Panc1 (cell line): ENCODE measurements at regions not wholly inside any gene's neighbourhood (a gene's known extent, or its start where the extent isn't known, plus 50 kb on each side); places are given as distances from the start of the nearest gene placed in this dataset.

Source experiments
- ATAC-seq: fragments of 200-7000 bp; cut with Tn5 transposase; 2 replicates; pipeline ENCODE4 v1.9.1; 2020; ENCODE audit warnings: mild to moderate bottlenecking, moderate library complexity
- BruUV-seq: library from RNA; stranded (reverse); fragments of 400-500 nt; replicated peaks from 2 replicates; lab custom pipeline; 2021; lab: Mats Ljungman, UMichigan
- CTCF ChIA-PET: fragments of 300-600 bp; sonication (Branson Sonifier 250); formaldehyde crosslinking; loops from one replicate; lab custom pipeline; 2022; ENCODE audit warnings: antibody characterized with exemption; lab: Charles Lee
- POLR2A ChIA-PET: fragments of 300-600 bp; sonication (Branson Sonifier 250); formaldehyde crosslinking; loops from one replicate; lab custom pipeline; 2022; ENCODE audit warnings: antibody characterized with exemption; lab: Charles Lee
- DNase-seq: peaks from one replicate; pipeline ENCODE4 v3.0.0-alpha.2; 2010; ENCODE audit warnings: low read depth, low spot score
- H3K27ac ChIP-seq: 2 replicates; pipeline ENCODE4 v1.5.1; 2011; ENCODE audit warnings: mild to moderate bottlenecking, low read length, inconsistent platforms
- H3K27me3 ChIP-seq: fragments of 200-500 bp; sonication (Bioruptor generic); 2 replicates; pipeline ENCODE4 v1.6.0; 2014; ENCODE audit warnings: low read length, inconsistent platforms; ENCODE audit not compliant: control insufficient read depth, insufficient read depth
- H3K36me3 ChIP-seq: fragments of 200-500 bp; sonication (Bioruptor generic); 2 replicates; pipeline ENCODE4 v1.5.1; 2014; ENCODE audit warnings: inconsistent platforms, mild to moderate bottlenecking, low read length, moderate library complexity; ENCODE audit not compliant: control insufficient read depth, insufficient read depth
- H3K4me1 ChIP-seq: 2 replicates; pipeline ENCODE4 v1.5.1; 2011; ENCODE audit warnings: inconsistent platforms, mild to moderate bottlenecking, low read length, moderate library complexity; ENCODE audit not compliant: control insufficient read depth, insufficient read depth
- H3K4me3 ChIP-seq, 2 experiments: 2 replicates each; pipeline ENCODE4 v1.5.1; 2011 to 2012; ENCODE audit warnings: low read depth in 2 of 2, low read length in 2 of 2, mild to moderate bottlenecking in 2 of 2, inconsistent platforms in 1 of 2, moderate library complexity in 1 of 2
- H3K9me3 ChIP-seq: fragments of 200-500 bp; sonication (Bioruptor generic); 2 replicates; pipeline ENCODE4 v1.5.1; 2014; ENCODE audit warnings: low read depth, mild to moderate bottlenecking, inconsistent platforms, low read length, moderate library complexity; ENCODE audit not compliant: control insufficient read depth, insufficient read depth
- CTCF ChIP-seq: fragments of 450-650 bp; IDR thresholded peaks from 2 replicates; pipeline ENCODE4 v1.5.1; 2017; ENCODE audit warnings: mild to moderate bottlenecking
- POLR2AphosphoS5 ChIP-seq: IDR thresholded peaks from 2 replicates; pipeline ENCODE4 v1.6.1; 2012; ENCODE audit warnings: mild to moderate bottlenecking, low read depth, low read length, moderate library complexity
- REST ChIP-seq, 2 experiments: IDR thresholded peaks; 2 replicates each; pipeline ENCODE4 v1.6.1; 2011 to 2012; ENCODE audit warnings: low read depth in 2 of 2, control low read depth in 1 of 2, low read length in 1 of 2, mild to moderate bottlenecking in 1 of 2, moderate library complexity in 1 of 2; ENCODE audit not compliant: insufficient read depth in 1 of 2
- SIN3A ChIP-seq: IDR thresholded peaks from 2 replicates; pipeline ENCODE4 v1.6.1; 2012; ENCODE audit warnings: low read depth, mild to moderate bottlenecking, low read length, moderate library complexity, borderline replicate concordance; ENCODE audit not compliant: insufficient read depth
- TCF7L2 ChIP-seq: IDR thresholded peaks from 2 replicates; pipeline ENCODE4 v1.6.1; 2011; ENCODE audit warnings: mild to moderate bottlenecking, low read depth, low read length, inconsistent platforms
- in situ Hi-C: cut with HindIII; loops from 2 replicates; pipeline ENCODE4 v1.10.0; 2016; ENCODE audit warnings: low sequenced_read_pairs, low pct_unique_long_range_greater_than_20kb
- intact Hi-C: fragments of 100-400 bp; cut with micrococcal nuclease; formaldehyde crosslinking; loops from one replicate; pipeline ENCODE4 v1.10.0; 2022; ENCODE audit not compliant: unreplicated experiment

- Histone ChIP-seq H3K27me3 (no peaks in the 10 kb centered on the region), H3K9me3 (no peaks in the 10 kb centered on the region), H3K4me1 (no peaks in the 10 kb centered on the region), H3K4me3 (no peak overlapping the region), H3K36me3 (no peaks in the 10 kb centered on the region), H3K27ac (no peak overlapping the region)
- no peak for DNase-seq
- no peak for TF ChIP-seq SIN3A
- TF ChIP-seq REST (IDR thresholded peaks at IDR 0.05; ENCODE audit: insufficient read depth in 1 of 2, low read depth in 2 of 2, low read length in 1 of 2) = no peak
- no peak for TF ChIP-seq POLR2AphosphoS5
- no peak for TF ChIP-seq CTCF
- no peak for TF ChIP-seq TCF7L2
- intact Hi-C loops (no loop called here), in situ Hi-C loops (no loop called here)
- ChIA-PET POLR2A (no interaction called here), CTCF (no interaction called here)
- no peak for ATAC-seq
- BruUV-seq = no TSS peak
Measured at GRCh38 chr17:59512844-59513385, 52.5 kb upstream of the DHX40 start.

- in situ Hi-C loops = no loop called here
- DNase-seq (no peak), ATAC-seq (no peak)
- H3K9me3 ChIP-seq = no peaks in the 10 kb centered on the region
- intact Hi-C loops = no loop called here
- no peak overlapping the region for H3K27ac ChIP-seq
- no peaks in the 10 kb centered on the region for H3K27me3 ChIP-seq
- H3K4me3 ChIP-seq = no peak overlapping the region
- no peaks in the 10 kb centered on the region for H3K4me1 ChIP-seq
- TF ChIP-seq CTCF = no peak
- TF ChIP-seq TCF7L2 = no peak
- no peak for TF ChIP-seq SIN3A
- no peak for TF ChIP-seq REST (IDR thresholded peaks at IDR 0.05; ENCODE audit: insufficient read depth in 1 of 2, low read depth in 2 of 2, low read length in 1 of 2)
- no peak for TF ChIP-seq POLR2AphosphoS5
- no peaks in the 10 kb centered on the region for H3K36me3 ChIP-seq
- no TSS peak for BruUV-seq
- CTCF ChIA-PET = no interaction called here
- POLR2A ChIA-PET = no interaction called here
Measured at GRCh38 chr17:59513934-59514841, 51.2 kb upstream of the DHX40 start.
